ENCODE measurements at regions not wholly inside any gene's neighbourhood (a gene's known extent, or its start where the extent isn't known, plus 50 kb on each side); places are given as distances from the start of the nearest gene placed in this dataset.
A peak's percentile ranks its signal among the peaks of the same experiment; 100 is the strongest.

DNA sequence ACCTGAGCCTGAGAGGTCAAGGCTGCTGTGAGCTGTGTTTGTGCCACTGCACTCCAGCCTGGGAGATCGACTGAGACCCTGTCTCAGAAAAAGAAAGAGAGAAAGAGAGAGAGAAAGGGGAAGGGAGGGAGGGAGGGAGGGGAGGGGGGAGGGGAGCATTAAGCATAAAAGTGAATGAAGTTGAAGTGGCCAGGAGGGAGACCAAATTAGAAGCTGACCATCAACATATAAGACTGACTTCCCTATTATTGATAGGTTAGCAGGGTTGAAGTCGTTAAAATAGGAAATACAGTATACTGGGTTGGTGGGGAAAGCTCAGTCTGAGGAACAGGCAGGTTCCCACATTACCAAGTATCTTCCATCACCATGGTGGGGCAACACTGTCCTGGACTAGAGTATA, 117.1 kb upstream of the MKLN1 start:
- Histone ChIP-seq H3K9me3 (ENCODE audit: control insufficient read depth, low read length) (no peaks in the 10 kb centered on the region), H3K4me1 (ENCODE audit: control insufficient read depth, insufficient read depth, low read length) (peaks cover 2% of the 10 kb centered on the region), H3K27me3 (ENCODE audit: control insufficient read depth, insufficient read depth) (no peaks in the 10 kb centered on the region), H3K27ac (ENCODE audit: low read length) (no peak overlapping the region), H3K4me3 (ENCODE audit: low read length) (no peak overlapping the region)
- intact Hi-C loops (cut with DNase I) = no loop called here
- ATAC-seq (no peak), DNase-seq (no peak)
- 48% methylated on average over 2 of the region's 2 CpGs for WGBS

DNA sequence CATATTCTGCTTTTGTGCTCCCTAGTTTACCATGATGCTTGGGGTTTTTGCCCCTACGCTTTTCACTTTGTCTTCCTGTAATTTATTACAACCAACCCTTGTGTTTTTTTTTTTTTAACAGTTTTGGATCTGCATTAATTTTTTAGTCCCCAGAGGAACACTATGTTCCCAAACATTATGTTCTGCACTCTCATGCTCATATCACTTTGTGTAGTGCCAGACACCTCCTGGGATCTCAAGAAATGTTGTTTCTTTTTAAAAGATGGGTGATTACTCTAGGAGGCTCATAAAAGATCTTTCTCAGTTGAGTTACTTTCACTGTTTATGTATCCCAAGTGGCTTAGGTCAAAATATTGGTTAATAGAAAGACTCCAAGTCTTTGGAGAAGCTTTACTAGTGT, 116.2 kb upstream of the MKLN1 start:
- no peak for ATAC-seq
- 83% methylated on average over 1 of the region's 1 CpG for WGBS
- intact Hi-C loops (cut with DNase I) = no loop called here

DNA sequence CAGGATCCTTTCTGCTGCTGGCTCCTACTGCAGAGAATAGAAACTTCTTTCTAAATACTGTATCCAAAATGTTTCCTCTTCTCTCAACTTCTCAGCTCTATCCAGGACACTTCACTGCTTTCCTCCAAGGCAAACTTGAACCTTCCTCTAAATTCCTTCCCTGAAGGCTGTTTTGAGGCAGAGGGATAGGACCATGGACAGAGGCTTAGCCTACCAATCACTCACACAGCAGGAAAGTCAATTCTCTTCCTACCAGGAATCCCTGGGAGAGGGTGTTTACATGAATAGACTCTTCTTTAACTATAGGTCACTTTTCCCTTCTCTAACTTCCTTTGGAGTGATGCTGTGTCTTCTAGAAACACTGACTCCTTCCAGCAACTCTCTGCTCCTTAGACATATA, 115.6 kb upstream of the MKLN1 start:
- no peak overlapping the region for H3K27ac ChIP-seq (ENCODE audit: low read length)
- H3K4me1 ChIP-seq (ENCODE audit: control insufficient read depth, insufficient read depth, low read length) = peaks cover 2% of the 10 kb centered on the region
- no peaks in the 10 kb centered on the region for H3K9me3 ChIP-seq (ENCODE audit: control insufficient read depth, low read length)
- ATAC-seq = peak in 1 of 2 donors; percentile 43
- H3K27me3 ChIP-seq (ENCODE audit: control insufficient read depth, insufficient read depth) = no peaks in the 10 kb centered on the region
- intact Hi-C loops (cut with DNase I) = no loop called here
- DNase-seq = no peak
- no peak overlapping the region for H3K4me3 ChIP-seq (ENCODE audit: low read length)

More for the DNA sequence above, 116.2 kb upstream of the MKLN1 start:
- Histone ChIP-seq H3K9me3 (ENCODE audit: control insufficient read depth, low read length) (no peaks in the 10 kb centered on the region), H3K4me3 (ENCODE audit: low read length) (no peak overlapping the region), H3K27ac (ENCODE audit: low read length) (no peak overlapping the region), H3K4me1 (ENCODE audit: control insufficient read depth, insufficient read depth, low read length) (peaks cover 2% of the 10 kb centered on the region), H3K27me3 (ENCODE audit: control insufficient read depth, insufficient read depth) (no peaks in the 10 kb centered on the region)
- no peak for DNase-seq

DNA sequence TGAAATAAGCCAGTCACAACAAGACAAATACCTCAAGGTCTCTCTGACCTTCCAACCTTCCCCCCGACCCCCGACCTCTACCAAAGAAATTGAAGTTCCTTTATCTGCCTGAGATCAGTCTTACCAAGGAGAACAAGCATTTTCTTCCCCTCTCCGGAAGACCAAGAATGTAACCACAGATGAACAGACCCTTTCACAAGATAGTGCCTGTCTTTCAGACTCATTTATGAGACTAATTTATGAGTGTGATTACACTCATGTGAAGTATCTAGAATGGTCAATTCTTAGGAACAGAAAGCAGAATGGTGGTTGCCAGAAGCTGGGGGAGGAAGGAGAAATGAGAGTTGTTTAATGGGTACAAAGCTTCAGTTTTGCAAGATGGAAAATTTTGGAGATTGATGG, 108.9 kb upstream of the MKLN1 start:
- WGBS = 65% methylated on average over 3 of the region's 3 CpGs
- ATAC-seq (peak in 1 of 2 donors; percentile 3), DNase-seq (no peak)
- Histone ChIP-seq H3K27ac (ENCODE audit: low read length) (no peak overlapping the region), H3K4me3 (ENCODE audit: low read length) (no peak overlapping the region), H3K27me3 (ENCODE audit: control insufficient read depth, insufficient read depth) (no peaks in the 10 kb centered on the region), H3K4me1 (ENCODE audit: control insufficient read depth, insufficient read depth, low read length) (no peaks in the 10 kb centered on the region), H3K9me3 (ENCODE audit: control insufficient read depth, low read length) (no peaks in the 10 kb centered on the region)
- intact Hi-C loops (cut with DNase I) = no loop called here

DNA sequence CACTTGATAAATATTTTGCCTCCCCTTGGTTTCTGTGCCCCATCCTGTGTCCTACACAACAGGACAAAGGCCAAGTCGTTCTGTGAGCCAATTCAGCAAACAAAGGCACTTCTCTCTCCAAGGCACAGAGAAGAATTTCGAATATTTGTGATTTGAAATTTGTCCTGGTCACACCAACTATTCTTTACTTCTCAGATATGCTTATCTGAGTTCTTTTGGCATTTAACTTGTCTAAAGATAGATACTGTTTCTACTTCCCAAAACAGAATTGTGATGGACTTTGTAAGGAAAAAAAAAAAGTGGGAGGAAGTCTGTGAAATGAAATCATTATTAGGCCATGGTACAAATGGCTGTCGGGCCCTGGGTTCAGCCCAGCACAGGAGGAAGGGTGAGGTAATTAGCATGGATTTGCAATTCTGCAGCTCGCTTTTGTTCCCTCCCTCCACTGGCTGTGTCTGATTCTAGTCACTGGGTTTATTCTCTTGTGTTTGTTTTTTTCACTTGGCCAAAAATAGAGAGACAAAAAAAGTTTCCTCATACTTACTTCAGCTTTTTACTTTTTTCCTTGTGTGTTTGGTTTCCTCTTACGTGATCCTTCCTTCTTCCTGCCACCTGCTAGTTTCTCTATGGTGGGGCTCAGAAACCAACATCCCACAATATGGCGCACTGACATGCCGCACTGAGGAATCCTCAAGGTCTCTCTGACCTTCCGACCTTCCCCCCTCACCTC, 108.2 kb upstream of the MKLN1 start:
- H3K27me3 ChIP-seq (ENCODE audit: control insufficient read depth, insufficient read depth) = no peaks in the 10 kb centered on the region
- intact Hi-C loops (cut with DNase I) = loop anchor here in 1 of 4 donors (10.0 kb wide), 1 partner anchor 105 kb away; no protein-coding TSS in a partner anchor
- no peaks in the 10 kb centered on the region for H3K9me3 ChIP-seq (ENCODE audit: control insufficient read depth, low read length)
- H3K4me1 ChIP-seq (ENCODE audit: control insufficient read depth, insufficient read depth, low read length) = no peaks in the 10 kb centered on the region
- DNase-seq (peak; percentile 69 to 85 (median 79)), ATAC-seq (peak; percentile 96 to 98)
- WGBS = 31% methylated on average over 8 of the region's 8 CpGs
- H3K4me3 ChIP-seq (ENCODE audit: low read length) = no peak overlapping the region
- H3K27ac ChIP-seq (ENCODE audit: low read length) = peak overlapping the region; percentile 74

DNA sequence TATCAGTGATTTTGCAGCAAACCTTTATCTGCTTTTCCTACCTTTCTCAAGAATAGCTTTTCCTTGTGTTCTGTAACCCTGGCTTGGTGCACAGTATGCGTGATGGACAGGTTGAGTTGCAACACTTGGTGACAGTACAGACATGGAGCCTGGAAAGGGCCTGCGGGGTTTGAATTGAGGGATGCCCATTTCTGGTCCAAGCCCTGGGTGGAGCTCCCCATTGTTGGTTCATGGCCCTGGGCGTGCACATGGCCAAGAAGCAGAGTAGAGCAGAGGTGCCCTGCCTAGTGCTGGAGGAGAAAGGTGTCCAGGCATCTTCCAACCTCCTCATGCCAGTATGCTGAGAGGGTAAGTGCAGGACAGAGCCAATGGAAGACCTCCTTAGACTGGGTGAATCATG, 106.6 kb upstream of the MKLN1 start:
- H3K27me3 ChIP-seq (ENCODE audit: control insufficient read depth, insufficient read depth) = no peaks in the 10 kb centered on the region
- intact Hi-C loops (cut with DNase I) = loop anchor here in 1 of 4 donors (10.0 kb wide), 1 partner anchor 106 kb away; no protein-coding TSS in a partner anchor
- WGBS = 92% methylated on average over 3 of the region's 3 CpGs
- no peak overlapping the region for H3K4me3 ChIP-seq (ENCODE audit: low read length)
- no peak overlapping the region for H3K27ac ChIP-seq (ENCODE audit: low read length)
- H3K4me1 ChIP-seq (ENCODE audit: control insufficient read depth, insufficient read depth, low read length) = peaks cover 4% of the 10 kb centered on the region
- DNase-seq (no peak), ATAC-seq (no peak)
- H3K9me3 ChIP-seq (ENCODE audit: control insufficient read depth, low read length) = no peaks in the 10 kb centered on the region

DNA sequence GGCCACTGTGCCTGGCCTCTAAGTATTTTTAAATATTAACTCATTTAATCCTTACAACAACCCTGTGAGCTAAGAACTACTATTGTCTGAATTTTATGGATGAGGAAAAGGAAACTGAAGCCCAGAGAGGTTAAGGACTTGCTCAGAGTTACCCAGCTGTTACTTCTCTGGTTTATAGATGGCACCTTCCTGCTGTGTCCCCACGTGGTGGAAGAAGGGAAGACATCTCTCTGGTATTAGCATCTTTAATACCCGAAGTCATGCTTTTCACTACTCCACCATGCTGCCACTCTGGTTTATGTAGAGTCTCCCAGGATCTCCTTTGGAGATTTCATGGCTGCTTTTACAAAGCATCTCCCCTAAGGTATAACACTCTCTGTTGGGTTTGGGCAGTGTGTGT, 105.5 kb upstream of the MKLN1 start:
- intact Hi-C loops (cut with DNase I) = loop anchor here in 1 of 4 donors (10.0 kb wide), 1 partner anchor 107 kb away; no protein-coding TSS in a partner anchor

DNA sequence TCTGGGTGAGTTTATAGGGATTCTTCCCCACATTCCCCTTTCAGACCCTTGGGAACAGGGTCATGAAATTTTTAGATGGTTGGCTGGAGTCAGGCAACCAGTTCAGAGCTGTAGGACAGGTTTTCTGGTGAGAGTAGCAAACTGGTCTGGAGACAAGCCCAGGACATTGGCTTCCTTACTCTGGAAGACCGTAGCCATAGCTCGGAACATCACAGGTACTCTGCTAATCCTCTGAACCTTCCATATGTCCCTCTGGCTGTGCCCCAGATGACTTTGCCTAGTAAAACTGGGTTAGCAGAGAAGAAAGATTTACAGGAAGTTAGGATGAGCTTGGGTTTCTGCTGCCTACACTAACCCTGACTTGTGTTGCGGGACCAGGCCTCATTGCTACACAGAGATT, 104.5 kb upstream of the MKLN1 start:
- Histone ChIP-seq H3K27ac (ENCODE audit: low read length) (no peak overlapping the region), H3K27me3 (ENCODE audit: control insufficient read depth, insufficient read depth) (no peaks in the 10 kb centered on the region), H3K9me3 (ENCODE audit: control insufficient read depth, low read length) (no peaks in the 10 kb centered on the region), H3K4me1 (ENCODE audit: control insufficient read depth, insufficient read depth, low read length) (peaks cover 4% of the 10 kb centered on the region), H3K4me3 (ENCODE audit: low read length) (no peak overlapping the region)
- DNase-seq = no peak
- intact Hi-C loops (cut with DNase I) = loop anchor here in 1 of 4 donors (10.0 kb wide), 1 partner anchor 108 kb away; no protein-coding TSS in a partner anchor
- ATAC-seq = no peak
- 100% methylated on average over 3 of the region's 3 CpGs for WGBS

More for the DNA sequence above, 105.5 kb upstream of the MKLN1 start:
- Histone ChIP-seq H3K4me3 (ENCODE audit: low read length) (no peak overlapping the region), H3K4me1 (ENCODE audit: control insufficient read depth, insufficient read depth, low read length) (peaks cover 4% of the 10 kb centered on the region), H3K9me3 (ENCODE audit: control insufficient read depth, low read length) (no peaks in the 10 kb centered on the region), H3K27me3 (ENCODE audit: control insufficient read depth, insufficient read depth) (no peaks in the 10 kb centered on the region), H3K27ac (ENCODE audit: low read length) (no peak overlapping the region)
- DNase-seq (no peak), ATAC-seq (no peak)
- WGBS = 71% methylated on average over 2 of the region's 2 CpGs

DNA sequence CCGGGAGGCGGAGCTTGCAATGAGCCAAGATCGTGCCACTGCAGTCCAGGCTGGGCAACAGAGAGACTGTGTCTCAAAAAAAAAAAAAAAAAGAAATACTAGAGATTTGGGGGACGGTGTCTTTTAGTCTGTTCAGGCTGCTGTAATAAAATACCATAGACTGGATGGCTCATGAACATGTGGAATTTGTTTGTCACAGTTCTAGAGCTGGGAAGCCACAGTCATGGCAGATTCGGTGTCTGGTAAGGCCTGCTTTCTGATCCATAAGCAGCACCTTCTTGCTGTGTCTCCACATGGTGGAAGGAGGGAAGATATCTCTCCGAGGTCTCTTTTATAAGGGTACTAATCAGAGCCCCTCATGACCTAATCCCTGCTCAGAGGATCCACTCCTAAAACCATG, 102.7 kb upstream of the MKLN1 start:
- no peak overlapping the region for H3K27ac ChIP-seq (ENCODE audit: low read length)
- 88% methylated on average over 6 of the region's 6 CpGs for WGBS
- ATAC-seq (no peak), DNase-seq (no peak)
- H3K4me1 ChIP-seq (ENCODE audit: control insufficient read depth, insufficient read depth, low read length) = peaks cover 4% of the 10 kb centered on the region
- H3K9me3 ChIP-seq (ENCODE audit: control insufficient read depth, low read length) = no peaks in the 10 kb centered on the region
- no peak overlapping the region for H3K4me3 ChIP-seq (ENCODE audit: low read length)
- intact Hi-C loops (cut with DNase I) = loop anchor here in 1 of 4 donors (10.0 kb wide), 1 partner anchor 110 kb away; no protein-coding TSS in a partner anchor
- H3K27me3 ChIP-seq (ENCODE audit: control insufficient read depth, insufficient read depth) = no peaks in the 10 kb centered on the region

DNA sequence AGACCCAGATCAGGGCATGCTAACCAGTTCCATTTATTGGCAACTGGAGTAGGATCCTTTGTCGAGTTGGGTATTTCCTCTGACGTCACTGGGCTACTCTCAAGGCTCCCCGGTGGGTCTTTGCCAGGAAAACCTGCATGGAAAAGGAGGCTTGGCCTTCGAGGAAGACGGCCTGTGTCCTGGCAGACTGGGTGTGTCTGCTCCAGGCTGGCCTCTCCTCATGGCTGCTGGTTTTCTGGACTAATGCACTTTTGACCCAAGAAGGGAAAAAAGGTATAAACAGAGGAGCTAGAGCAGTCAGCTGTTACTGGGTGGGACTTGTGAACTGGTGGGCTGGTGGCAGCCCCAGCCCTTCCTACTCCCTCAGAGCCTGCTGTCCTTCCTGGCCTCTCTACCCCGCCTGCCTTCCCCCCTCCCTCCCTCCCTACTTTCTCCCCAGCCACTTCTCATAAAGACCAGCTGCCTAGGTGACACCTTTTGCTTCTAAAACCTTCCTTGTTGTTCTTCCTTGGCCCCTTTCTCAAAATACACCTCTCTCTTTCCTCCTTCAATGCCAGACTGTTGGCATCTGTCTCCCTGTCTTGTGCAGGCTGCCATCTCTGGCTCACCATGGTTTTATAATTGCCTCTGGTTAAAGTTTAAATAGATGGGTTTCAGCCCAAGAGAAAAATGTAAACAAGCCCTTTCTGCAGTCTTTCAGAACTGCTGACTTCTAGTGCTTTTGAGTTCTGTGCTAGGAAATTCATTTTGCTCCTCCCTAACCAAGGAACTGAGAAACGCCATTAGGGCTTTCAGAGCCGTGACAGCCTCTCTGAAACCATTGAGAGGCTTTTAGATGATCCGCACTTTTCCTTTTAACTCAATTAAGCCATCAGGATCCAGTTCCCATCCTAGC, 101.8 kb upstream of the MKLN1 start:
- DNase-seq = peak; percentile 72 to 83 (median 79)
- peaks cover 4% of the 10 kb centered on the region for H3K4me1 ChIP-seq (ENCODE audit: control insufficient read depth, insufficient read depth, low read length)
- no peak overlapping the region for H3K4me3 ChIP-seq (ENCODE audit: low read length)
- H3K9me3 ChIP-seq (ENCODE audit: control insufficient read depth, low read length) = no peaks in the 10 kb centered on the region
- WGBS = 60% methylated on average over 9 of the region's 9 CpGs
- no peaks in the 10 kb centered on the region for H3K27me3 ChIP-seq (ENCODE audit: control insufficient read depth, insufficient read depth)
- ATAC-seq = peak; percentile 82 to 98
- H3K27ac ChIP-seq (ENCODE audit: low read length) = peak overlapping the region; percentile 39
- intact Hi-C loops (cut with DNase I) = loop anchor here in 1 of 4 donors (10.0 kb wide), 1 partner anchor 111 kb away; no protein-coding TSS in a partner anchor

DNA sequence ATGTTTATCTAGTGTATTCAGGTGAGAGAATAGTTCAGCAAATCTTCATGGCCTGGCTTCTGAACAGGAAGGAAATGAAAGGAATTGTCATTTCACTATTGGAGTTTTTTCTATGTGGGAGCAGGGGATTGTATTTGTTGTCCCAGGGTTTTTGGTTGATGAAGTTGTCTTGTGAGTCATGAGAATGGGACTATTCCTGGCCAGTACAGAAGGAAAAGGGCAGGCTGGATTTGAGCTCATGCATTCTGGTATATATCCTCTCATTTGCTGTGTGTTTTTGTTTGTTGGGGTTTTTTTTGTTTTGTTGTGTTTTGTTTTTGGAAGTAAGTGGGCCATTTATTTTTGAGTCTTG, 101.2 kb upstream of the MKLN1 start:
- ATAC-seq (no peak), DNase-seq (no peak)
- peaks cover 4% of the 10 kb centered on the region for H3K4me1 ChIP-seq (ENCODE audit: control insufficient read depth, insufficient read depth, low read length)
- no peak overlapping the region for H3K4me3 ChIP-seq (ENCODE audit: low read length)
- H3K27ac ChIP-seq (ENCODE audit: low read length) = no peak overlapping the region
- no peaks in the 10 kb centered on the region for H3K27me3 ChIP-seq (ENCODE audit: control insufficient read depth, insufficient read depth)
- intact Hi-C loops (cut with DNase I) = loop anchor here in 1 of 4 donors (10.0 kb wide), 1 partner anchor 112 kb away; no protein-coding TSS in a partner anchor
- H3K9me3 ChIP-seq (ENCODE audit: control insufficient read depth, low read length) = no peaks in the 10 kb centered on the region
